ENCODE measurements at regions not wholly inside any gene's neighbourhood (a gene's known extent, or its start where the extent isn't known, plus 50 kb on each side); places are given as distances from the start of the nearest gene placed in this dataset.
"Not testable (repeated sequence)": the region's sequence is repeated elsewhere in the genome, so short reads cannot be mapped to it uniquely, and the experiment has no call there.

GRCh38 chr5:145429170-145429569 is 406.0 kb downstream of the PRELID2 start:
- ATAC-seq (no peak), DNase-seq (no peak)
- Histone ChIP-seq H3K36me3 (ENCODE audit: low read depth) (no peaks in the 10 kb centered on the region), H3K4me3 (no peak overlapping the region), H3K9me3 (no peaks in the 10 kb centered on the region), H3K4me1 (ENCODE audit: low read depth) (no peaks in the 10 kb centered on the region)
- TF ChIP-seq, protein P1, sequence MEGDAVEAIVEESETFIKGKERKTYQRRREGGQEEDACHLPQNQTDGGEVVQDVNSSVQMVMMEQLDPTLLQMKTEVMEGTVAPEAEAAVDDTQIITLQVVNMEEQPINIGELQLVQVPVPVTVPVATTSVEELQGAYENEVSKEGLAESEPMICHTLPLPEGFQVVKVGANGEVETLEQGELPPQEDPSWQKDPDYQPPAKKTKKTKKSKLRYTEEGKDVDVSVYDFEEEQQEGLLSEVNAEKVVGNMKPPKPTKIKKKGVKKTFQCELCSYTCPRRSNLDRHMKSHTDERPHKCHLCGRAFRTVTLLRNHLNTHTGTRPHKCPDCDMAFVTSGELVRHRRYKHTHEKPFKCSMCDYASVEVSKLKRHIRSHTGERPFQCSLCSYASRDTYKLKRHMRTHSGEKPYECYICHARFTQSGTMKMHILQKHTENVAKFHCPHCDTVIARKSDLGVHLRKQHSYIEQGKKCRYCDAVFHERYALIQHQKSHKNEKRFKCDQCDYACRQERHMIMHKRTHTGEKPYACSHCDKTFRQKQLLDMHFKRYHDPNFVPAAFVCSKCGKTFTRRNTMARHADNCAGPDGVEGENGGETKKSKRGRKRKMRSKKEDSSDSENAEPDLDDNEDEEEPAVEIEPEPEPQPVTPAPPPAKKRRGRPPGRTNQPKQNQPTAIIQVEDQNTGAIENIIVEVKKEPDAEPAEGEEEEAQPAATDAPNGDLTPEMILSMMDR (IDR thresholded peaks at IDR 0.05), result no peak
- intact Hi-C loops (cut with DNase I, micrococcal nuclease), result no loop called here

GRCh38 chr5:145408048-145408341 is 427.1 kb downstream of the PRELID2 start:
- H3K4me3 ChIP-seq, result no peak overlapping the region
- no peaks in the 10 kb centered on the region for H3K4me1 ChIP-seq (ENCODE audit: low read depth)
- no peak for ATAC-seq
- no peak for DNase-seq
- TF ChIP-seq, protein P1 (IDR thresholded peaks at IDR 0.05), result no peak
- H3K9me3 ChIP-seq, result peaks cover 29% of the 10 kb centered on the region
- H3K36me3 ChIP-seq (ENCODE audit: low read depth), result no peaks in the 10 kb centered on the region
- intact Hi-C loops (cut with DNase I, micrococcal nuclease), result no loop called here

GRCh38 chr5:145407300-145408047 is 427.7 kb downstream of the PRELID2 start:
- H3K9me3 ChIP-seq, result peaks cover 29% of the 10 kb centered on the region
- no peak overlapping the region for H3K4me3 ChIP-seq
- H3K4me1 ChIP-seq (ENCODE audit: low read depth), result no peaks in the 10 kb centered on the region
- intact Hi-C loops (cut with DNase I, micrococcal nuclease), result no loop called here
- TF ChIP-seq, protein P1 (IDR thresholded peaks at IDR 0.05), result no peak
- no peak for ATAC-seq
- DNase-seq, result no peak
- H3K36me3 ChIP-seq (ENCODE audit: low read depth), result no peaks in the 10 kb centered on the region

GRCh38 chr5:145403992-145404391 is 431.1 kb downstream of the PRELID2 start:
- H3K36me3 ChIP-seq (ENCODE audit: low read depth), result no peaks in the 10 kb centered on the region
- H3K4me1 ChIP-seq (ENCODE audit: low read depth), result no peaks in the 10 kb centered on the region
- TF ChIP-seq, protein P1 (IDR thresholded peaks at IDR 0.05), result no peak
- H3K9me3 ChIP-seq, result peaks cover 6% of the 10 kb centered on the region
- DNase-seq (no peak), ATAC-seq (no peak)
- no peak overlapping the region for H3K4me3 ChIP-seq
- intact Hi-C loops (cut with DNase I, micrococcal nuclease), result no loop called here

DNA sequence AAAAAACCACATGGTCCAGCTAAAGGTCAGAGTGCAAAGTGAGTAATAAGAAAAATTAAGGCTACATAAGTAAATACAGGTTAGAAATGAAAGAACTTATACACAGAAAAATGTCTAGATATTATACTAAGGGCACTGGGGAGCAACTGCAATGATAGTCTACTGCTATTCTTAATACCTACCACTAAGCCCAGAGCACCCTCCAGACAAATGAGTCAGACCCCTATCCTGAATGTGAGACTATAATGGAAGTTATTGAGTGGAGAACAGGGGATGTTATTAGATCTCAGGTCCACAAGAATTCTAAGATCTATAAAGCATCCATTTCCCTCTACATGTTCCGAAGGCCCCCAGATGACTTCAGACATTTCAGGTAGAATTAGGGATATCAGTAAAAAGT is 438.3 kb downstream of the PRELID2 start:
- TF ChIP-seq, protein P1 (IDR thresholded peaks at IDR 0.05), result no peak
- no peak for ATAC-seq
- DNase-seq, result no peak
- H3K9me3 ChIP-seq, result no peaks in the 10 kb centered on the region
- H3K36me3 ChIP-seq (ENCODE audit: low read depth), result no peaks in the 10 kb centered on the region
- no peak overlapping the region for H3K4me3 ChIP-seq
- H3K4me1 ChIP-seq (ENCODE audit: low read depth), result no peaks in the 10 kb centered on the region
- intact Hi-C loops (cut with DNase I, micrococcal nuclease), result no loop called here

DNA sequence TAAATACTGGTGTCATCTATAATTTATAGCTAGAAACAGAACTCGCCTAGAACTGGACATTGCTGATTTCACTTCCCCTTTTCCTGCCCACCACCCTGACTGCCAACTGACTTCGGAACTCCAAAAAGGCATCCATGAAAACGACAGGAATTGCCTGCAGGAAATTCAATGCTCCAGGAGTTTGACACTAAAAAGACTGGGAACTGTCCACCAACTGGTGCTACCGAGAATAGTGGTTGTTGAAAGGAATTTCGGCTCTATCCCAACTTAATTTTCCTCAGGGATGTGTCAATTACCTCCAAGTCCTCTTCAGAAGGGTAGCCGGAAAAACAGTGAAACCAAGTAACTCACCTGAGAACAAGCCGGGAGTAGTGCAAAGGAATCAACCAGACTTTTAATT is 440.0 kb downstream of the PRELID2 start:
- H3K9me3 ChIP-seq; H3K4me1 ChIP-seq (ENCODE audit: low read depth); H3K36me3 ChIP-seq (ENCODE audit: low read depth); DNase-seq; ATAC-seq; H3K4me3 ChIP-seq; intact Hi-C loops (cut with DNase I, micrococcal nuclease): not testable (repeated sequence)
